ENCODE measurements at regions not wholly inside any gene's neighbourhood (a gene's known extent, or its start where the extent isn't known, plus 50 kb on each side); places are given as distances from the start of the nearest gene placed in this dataset.

GRCh38 chrX:39591099-39591498, 506.7 kb downstream of the BCOR start:
- no peak for TF ChIP-seq POLR2A (IDR thresholded peaks at IDR 0.05; ENCODE audit: low read depth, low read length)
- TF ChIP-seq POLR2AphosphoS5 (IDR thresholded peaks at IDR 0.05; ENCODE audit: low read depth, low read length) = no peak
- TF ChIP-seq TAF1 (IDR thresholded peaks at IDR 0.05; ENCODE audit: borderline replicate concordance, low read depth, low read length) = no peak

Measured in GM12892 (cell line).